GM12878 (cell line): ENCODE measurements at regions not wholly inside any gene's neighbourhood (a gene's known extent, or its start where the extent isn't known, plus 50 kb on each side); places are given as distances from the start of the nearest gene placed in this dataset.

Experiments
- ATAC-seq: fragments of 200-7000 bp; cut with Tn5 transposase; 3 replicates; pipeline ENCODE4 v1.9.1; 2020; ENCODE audit warnings: mild to moderate bottlenecking, moderate library complexity
- BruUV-seq: library from RNA; stranded (reverse); fragments of 400-500 nt; replicated peaks from 2 replicates; lab custom pipeline; 2021; lab: Mats Ljungman, UMichigan
- CTCF ChIA-PET: fragments of 300-600 bp; sonication (Branson Sonifier 250); formaldehyde crosslinking; extraction: SDS; loops from one replicate; lab custom pipeline; 2021; ENCODE audit warnings: inconsistent platforms; lab: Yijun Ruan, JAX
- POLR2A ChIA-PET: fragments of 350-600 bp; formaldehyde crosslinking; extraction: SDS; loops from one replicate; lab custom pipeline; 2021; ENCODE audit warnings: inconsistent platforms; lab: Charles Lee
- RAD21 ChIA-PET: fragments of 300-600 bp; sonication (Branson Sonifier 250); formaldehyde crosslinking; loops from one replicate; lab custom pipeline; 2023; ENCODE audit warnings: antibody characterized with exemption; ENCODE audit not compliant: unreplicated experiment; lab: Charles Lee
- SMC1A ChIA-PET: fragments of 300-600 bp; sonication (Branson Sonifier 250); formaldehyde crosslinking; loops from one replicate; lab custom pipeline; 2023; ENCODE audit not compliant: unreplicated experiment, uncharacterized antibody; lab: Charles Lee
- DNase-seq: peaks from one replicate; pipeline ENCODE4 v3.0.0-alpha.2; 2011; ENCODE audit warnings: low read depth, low spot score
- FAIRE-seq: peaks from 3 replicates; lab custom pipeline; 2011; peaks lifted over from hg19 to GRCh38; lab: Jason Lieb, UNC
- H2AFZ ChIP-seq: 2 replicates; pipeline ENCODE4 v1.6.0; 2011; ENCODE audit warnings: low read depth, low read length, control low read depth; ENCODE audit not compliant: control insufficient read depth
- H3K27ac ChIP-seq: 2 replicates; pipeline ENCODE4 v1.5.1; 2011; ENCODE audit warnings: control low read depth; ENCODE audit not compliant: control insufficient read depth, insufficient read depth
- H3K27me3 ChIP-seq, 2 experiments: replicated peaks in 1 of 2; 2 replicates each; pipeline versions ENCODE4 v1.6.0 to v1.6.1; 2011; ENCODE audit warnings: low read length in 1 of 2; ENCODE audit not compliant: control insufficient read depth in 2 of 2, insufficient read depth in 2 of 2
- H3K36me3 ChIP-seq, 2 experiments: 2 replicates each; pipeline ENCODE4 v1.5.1; 2011; ENCODE audit warnings: low read length in 1 of 2; ENCODE audit not compliant: control insufficient read depth in 2 of 2, insufficient read depth in 2 of 2
- H3K4me1 ChIP-seq: 2 replicates; pipeline ENCODE4 v1.6.1; 2011; ENCODE audit warnings: mild to moderate bottlenecking, low read length, moderate library complexity, mixed read lengths; ENCODE audit not compliant: control insufficient read depth, insufficient read depth
- H3K4me2 ChIP-seq: 2 replicates; pipeline ENCODE4 v1.6.0; 2011; ENCODE audit warnings: control low read depth; ENCODE audit not compliant: control insufficient read depth, insufficient read depth
- H3K4me3 ChIP-seq: fragments of 200-600 bp; sonication (generic); 2 replicates; pipeline ENCODE4 v1.5.1; 2016
- H3K79me2 ChIP-seq: 2 replicates; pipeline ENCODE4 v1.6.0; 2011; ENCODE audit warnings: low read length; ENCODE audit not compliant: control insufficient read depth, insufficient read depth
- H3K9ac ChIP-seq: 2 replicates; pipeline ENCODE4 v1.8.0; 2011; ENCODE audit warnings: low read length, control low read depth, mixed read lengths; ENCODE audit not compliant: control insufficient read depth, insufficient read depth
- H3K9me3 ChIP-seq: replicated peaks from 3 replicates; pipeline ENCODE4 v1.5.1; 2011; ENCODE audit warnings: mild to moderate bottlenecking, low read length; ENCODE audit not compliant: control insufficient read depth, insufficient read depth
- H4K20me1 ChIP-seq: 2 replicates; pipeline ENCODE4 v1.6.0; 2011; ENCODE audit not compliant: control insufficient read depth, insufficient read depth
- BCL11A ChIP-seq: IDR thresholded peaks from 2 replicates; pipeline ENCODE4 v1.6.1; 2011; ENCODE audit warnings: low read depth, low read length
- BHLHE40 ChIP-seq, 2 experiments: fragments of 450-650 bp in 1 of 2; IDR thresholded peaks; 2 replicates each; pipeline ENCODE4 v1.6.1; 2011 to 2017; ENCODE audit warnings: low read depth in 2 of 2, borderline replicate concordance in 1 of 2, improper control_type of control experiment in 1 of 2, low read length in 1 of 2, mild to moderate bottlenecking in 1 of 2
- CHD4 ChIP-seq: fragments of 200-600 bp; sonication (generic); IDR thresholded peaks from 2 replicates; pipeline ENCODE4 v1.6.1; 2016; ENCODE audit warnings: mild to moderate bottlenecking
- EGR1 ChIP-seq, 2 experiments: IDR thresholded peaks; 1 replicate in 1 of 2; 2 replicates in 1 of 2; pipeline ENCODE4 v1.6.1; 2011 to 2012; ENCODE audit warnings: low read depth in 2 of 2, low read length in 2 of 2, borderline replicate concordance in 1 of 2, mild to moderate bottlenecking in 1 of 2, moderate library complexity in 1 of 2
- ESRRA ChIP-seq: IDR thresholded peaks from 2 replicates; pipeline ENCODE4 v1.6.1; 2012; ENCODE audit warnings: mild to moderate bottlenecking, low read length, improper control_type of control experiment
- HCFC1 ChIP-seq: fragments of 150-350 bp; IDR thresholded peaks from 2 replicates; pipeline ENCODE4 v1.6.1; 2014; ENCODE audit warnings: low read length
- HDAC2 ChIP-seq: fragments of 200-600 bp; sonication (generic); IDR thresholded peaks from 2 replicates; pipeline ENCODE4 v1.6.1; 2017
- IRF5 ChIP-seq: fragments of 450-650 bp; IDR thresholded peaks from 2 replicates; pipeline ENCODE4 v1.6.1; 2017; ENCODE audit warnings: borderline replicate concordance
- KAT2A ChIP-seq: conservative IDR thresholded peaks from 2 replicates; pipeline ENCODE4 v1.6.1; 2011; ENCODE audit warnings: low read depth, low read length; ENCODE audit not compliant: control insufficient read depth
- MTA3 ChIP-seq: IDR thresholded peaks from 2 replicates; pipeline ENCODE4 v1.6.1; 2012; ENCODE audit warnings: low read length, inconsistent platforms, borderline replicate concordance
- NR2C1 ChIP-seq: fragments of 450-650 bp; IDR thresholded peaks from 2 replicates; pipeline ENCODE4 v1.6.1; 2017; ENCODE audit warnings: antibody characterized with exemption, mild to moderate bottlenecking, moderate library complexity
- SIN3A ChIP-seq: IDR thresholded peaks from 2 replicates; pipeline ENCODE4 v1.6.1; 2012; ENCODE audit warnings: low read depth, low read length, improper control_type of control experiment
- SMAD1 ChIP-seq: fragments of 450-650 bp; IDR thresholded peaks from 2 replicates; pipeline ENCODE4 v1.6.1; 2018; ENCODE audit warnings: mild to moderate bottlenecking, low read depth; ENCODE audit not compliant: partially characterized antibody
- TAF1 ChIP-seq: IDR thresholded peaks from 2 replicates; pipeline ENCODE4 v1.6.1; 2011; ENCODE audit warnings: mild to moderate bottlenecking, low read depth, low read length, borderline replicate concordance
- WRNIP1 ChIP-seq: IDR thresholded peaks from 2 replicates; pipeline ENCODE4 v1.6.1; 2011; ENCODE audit warnings: low read depth, low read length, improper control_type of control experiment, borderline replicate concordance
- ZNF207 ChIP-seq: fragments of 450-650 bp; IDR thresholded peaks from 2 replicates; pipeline ENCODE4 v1.6.1; 2014; ENCODE audit warnings: antibody characterized with exemption, mild to moderate bottlenecking, borderline replicate concordance
- WGBS: methylation state at CpG from one replicate; pipeline ENCODE4 v1.1.6; 2016; ENCODE audit warnings: low lambda C conversion rate; ENCODE audit not compliant: insufficient replicate concordance, insufficient coverage; ENCODE audit errors: missing lambda C conversion rate; 5-methylcytosine and 5-hydroxymethylcytosine counted together
- in situ Hi-C: fragments of 300-500 bp; cut with MboI; formaldehyde crosslinking; loops from 9 replicates; pipeline ENCODE4 v1.14.3; 2018; ENCODE audit warnings: mixed read lengths
- intact Hi-C: fragments of 100-400 bp; cut with micrococcal nuclease; formaldehyde crosslinking; loops from one replicate; pipeline ENCODE4 v1.14.2; 2022; ENCODE audit not compliant: unreplicated experiment
- TF ChIP-seq, protein P1 (sequence below): IDR thresholded peaks from 2 replicates; pipeline ENCODE4 v1.6.1; 2012; ENCODE audit warnings: low read depth, low read length, improper control_type of control experiment

DNA sequence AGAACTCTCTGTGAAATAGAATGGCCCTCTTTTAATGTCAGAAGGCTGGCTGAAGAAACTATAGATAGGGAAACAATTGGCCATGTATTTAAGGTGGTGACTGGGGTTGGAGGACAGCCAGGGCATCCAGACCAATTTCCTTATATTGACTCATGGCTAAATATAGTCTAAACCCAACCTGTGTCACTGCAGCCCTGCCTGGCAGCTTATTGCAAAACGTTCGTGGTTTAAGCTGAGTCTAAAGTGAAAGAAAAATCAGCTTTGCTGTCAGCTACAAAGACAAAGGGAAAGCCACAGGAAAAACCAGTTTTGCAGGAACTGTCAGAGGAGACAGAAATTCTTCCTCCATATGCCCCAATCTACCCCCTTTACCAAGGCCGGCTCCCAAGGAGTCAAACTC is 902.8 kb upstream of the NDST4 start:
- H3K4me1 ChIP-seq: no peaks in the 10 kb centered on the region
- H3K4me2 ChIP-seq: no peak overlapping the region
- H3K79me2 ChIP-seq: no peaks in the 10 kb centered on the region
- RAD21 ChIA-PET: no interaction called here
- no peak overlapping the region for H3K9ac ChIP-seq
- BruUV-seq: no TSS peak
- no peaks in the 10 kb centered on the region for H3K36me3 ChIP-seq
- 20% methylated on average over 3 of the region's 3 CpGs for WGBS
- no peak overlapping the region for H3K27ac ChIP-seq
- H3K4me3 ChIP-seq: no peak overlapping the region
- intact Hi-C loops (no loop called here), in situ Hi-C loops (no loop called here)
- POLR2A ChIA-PET: no interaction called here
- DNase-seq (no peak), FAIRE-seq (no peak), ATAC-seq (no peak)
- peaks cover 29% of the 10 kb centered on the region; the same call in 2 of the 3 replicates for H3K9me3 ChIP-seq
- H3K27me3 ChIP-seq: no peaks in the 10 kb centered on the region
- SMC1A ChIA-PET: no interaction called here
- CTCF ChIA-PET: no interaction called here
- TF ChIP-seq ESRRA: no peak
- no peak for TF ChIP-seq ZNF207
- no peak for TF ChIP-seq KAT2A
- TF ChIP-seq BHLHE40 (IDR thresholded peaks at IDR 0.05; ENCODE audit: borderline replicate concordance in 1 of 2, low read depth in 2 of 2, low read length in 1 of 2): no peak
- no peak for TF ChIP-seq WRNIP1
- TF ChIP-seq TAF1: no peak
- no peak for TF ChIP-seq HDAC2
- TF ChIP-seq IRF5: no peak
- TF ChIP-seq SMAD1: no peak
- no peak for TF ChIP-seq MTA3
- TF ChIP-seq, protein P1, sequence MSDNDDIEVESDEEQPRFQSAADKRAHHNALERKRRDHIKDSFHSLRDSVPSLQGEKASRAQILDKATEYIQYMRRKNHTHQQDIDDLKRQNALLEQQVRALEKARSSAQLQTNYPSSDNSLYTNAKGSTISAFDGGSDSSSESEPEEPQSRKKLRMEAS: no peak
- TF ChIP-seq NR2C1: no peak
- TF ChIP-seq BCL11A: no peak
- TF ChIP-seq EGR1 (IDR thresholded peaks at IDR 0.05; ENCODE audit: borderline replicate concordance in 1 of 2, low read depth in 2 of 2, low read length in 2 of 2): no peak
- no peak for TF ChIP-seq HCFC1
- no peak for TF ChIP-seq CHD4
- TF ChIP-seq SIN3A: no peak
- H2AFZ ChIP-seq: no peak overlapping the region
- no peaks in the 10 kb centered on the region for H4K20me1 ChIP-seq
